Esophagus squamous epithelium (tissue), 4 donors: ENCODE measurements at regions not wholly inside any gene's neighbourhood (a gene's known extent, or its start where the extent isn't known, plus 50 kb on each side); places are given as distances from the start of the nearest gene placed in this dataset.

Experiments used
- CTCF ChIP-seq, 6 experiments: fragments of 450-650 bp in 4 of 6; fragments of 200-600 bp in 2 of 6; sonication (generic) in 2 of 6; IDR thresholded peaks; one replicate each; pipeline ENCODE4 v1.5.1; 2016 to 2019; ENCODE audit warnings: antibody characterized with exemption in 6 of 6, mild to moderate bottlenecking in 4 of 6, moderate library complexity in 4 of 6
- POLR2A ChIP-seq, 4 donors: fragments of 450-650 bp; IDR thresholded peaks; one replicate each; pipeline ENCODE4 v1.6.1; 2017; ENCODE audit warnings: antibody characterized with exemption in 4 of 4, mild to moderate bottlenecking in 4 of 4, moderate library complexity in 3 of 4

DNA sequence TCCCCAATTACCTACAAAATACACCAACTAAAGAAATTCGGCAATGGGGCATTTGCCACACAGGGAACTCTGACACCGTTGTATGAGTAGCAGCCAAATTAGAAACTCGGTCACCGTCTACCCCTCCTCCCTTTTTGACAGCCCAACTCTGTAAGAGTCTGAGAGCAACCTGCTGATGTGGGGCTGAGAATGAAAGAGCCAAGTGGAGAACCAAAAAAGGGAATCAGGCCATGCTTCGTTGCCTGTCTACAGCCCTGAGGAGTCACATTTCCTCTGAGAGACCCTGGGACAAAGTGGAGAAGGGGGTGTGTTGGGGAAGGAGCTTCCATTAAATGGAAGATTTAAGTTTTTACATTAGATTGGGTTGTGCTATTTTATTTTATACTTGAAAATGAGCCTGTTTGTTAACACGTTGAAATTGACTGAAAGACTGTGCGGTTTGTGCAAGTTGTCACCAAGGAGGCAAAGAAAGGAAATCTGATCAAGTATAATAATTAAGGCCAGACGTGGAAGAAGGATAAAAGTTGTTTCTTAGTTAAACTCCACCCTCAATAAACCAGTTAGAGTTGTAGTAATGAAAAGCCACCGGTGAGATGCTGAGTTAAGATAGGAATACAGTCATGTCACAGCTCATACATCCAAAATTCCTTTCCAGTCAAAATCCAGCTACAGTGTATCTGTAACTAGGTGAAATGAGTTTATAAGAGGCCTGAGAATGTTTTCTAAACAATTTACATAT is 131.7 kb upstream of the CREB1 start:
- no peak for TF ChIP-seq CTCF (IDR thresholded peaks at IDR 0.05)
- TF ChIP-seq POLR2A (IDR thresholded peaks at IDR 0.05): no peak
